ENCODE measurements at regions not wholly inside any gene's neighbourhood (a gene's known extent, or its start where the extent isn't known, plus 50 kb on each side); places are given as distances from the start of the nearest gene placed in this dataset.

DNA sequence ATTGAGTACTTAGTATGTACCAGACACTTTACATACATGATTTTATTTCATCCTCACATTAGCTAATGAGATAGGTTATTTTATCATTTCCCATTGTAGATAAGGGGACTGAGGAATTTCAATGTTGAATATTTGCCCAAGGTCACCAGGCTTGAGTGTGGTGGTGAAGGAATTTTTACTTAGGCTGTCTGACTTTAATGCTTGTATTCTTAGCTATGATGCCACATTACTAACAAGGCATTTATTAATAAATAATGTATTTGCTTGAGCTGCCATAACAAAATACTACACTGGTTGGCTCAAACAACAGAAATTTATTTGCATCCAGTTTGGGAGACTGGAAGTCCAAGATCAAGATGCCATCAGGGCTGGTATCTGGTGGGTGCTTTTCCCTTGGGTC lies 250.9 kb downstream of the GPD2 start:
- Histone ChIP-seq H4K20me1 (ENCODE audit: insufficient read depth) (no peaks in the 10 kb centered on the region), H3K4me2 (no peak overlapping the region), H3K79me2 (ENCODE audit: insufficient read depth, low read depth) (no peaks in the 10 kb centered on the region), H3K4me1 (ENCODE audit: low read depth, poor library complexity, severe bottlenecking) (no peaks in the 10 kb centered on the region), H3K4me3 (IDR thresholded peaks at IDR 0.05; ENCODE audit: insufficient read depth, low read depth, low read length) (no peak overlapping the region), H3K9ac (no peak overlapping the region), H3K27me3 (ENCODE audit: insufficient read depth, low read depth) (no peaks in the 10 kb centered on the region), H2AFZ (ENCODE audit: low read depth) (no peak overlapping the region), H3K27ac (no peak overlapping the region), H3K36me3 (ENCODE audit: insufficient read depth) (no peaks in the 10 kb centered on the region)
- TF ChIP-seq, protein P1, sequence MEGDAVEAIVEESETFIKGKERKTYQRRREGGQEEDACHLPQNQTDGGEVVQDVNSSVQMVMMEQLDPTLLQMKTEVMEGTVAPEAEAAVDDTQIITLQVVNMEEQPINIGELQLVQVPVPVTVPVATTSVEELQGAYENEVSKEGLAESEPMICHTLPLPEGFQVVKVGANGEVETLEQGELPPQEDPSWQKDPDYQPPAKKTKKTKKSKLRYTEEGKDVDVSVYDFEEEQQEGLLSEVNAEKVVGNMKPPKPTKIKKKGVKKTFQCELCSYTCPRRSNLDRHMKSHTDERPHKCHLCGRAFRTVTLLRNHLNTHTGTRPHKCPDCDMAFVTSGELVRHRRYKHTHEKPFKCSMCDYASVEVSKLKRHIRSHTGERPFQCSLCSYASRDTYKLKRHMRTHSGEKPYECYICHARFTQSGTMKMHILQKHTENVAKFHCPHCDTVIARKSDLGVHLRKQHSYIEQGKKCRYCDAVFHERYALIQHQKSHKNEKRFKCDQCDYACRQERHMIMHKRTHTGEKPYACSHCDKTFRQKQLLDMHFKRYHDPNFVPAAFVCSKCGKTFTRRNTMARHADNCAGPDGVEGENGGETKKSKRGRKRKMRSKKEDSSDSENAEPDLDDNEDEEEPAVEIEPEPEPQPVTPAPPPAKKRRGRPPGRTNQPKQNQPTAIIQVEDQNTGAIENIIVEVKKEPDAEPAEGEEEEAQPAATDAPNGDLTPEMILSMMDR (conservative IDR thresholded peaks at IDR 0.05; ENCODE audit: low read depth, low read length): no peak

DNA sequence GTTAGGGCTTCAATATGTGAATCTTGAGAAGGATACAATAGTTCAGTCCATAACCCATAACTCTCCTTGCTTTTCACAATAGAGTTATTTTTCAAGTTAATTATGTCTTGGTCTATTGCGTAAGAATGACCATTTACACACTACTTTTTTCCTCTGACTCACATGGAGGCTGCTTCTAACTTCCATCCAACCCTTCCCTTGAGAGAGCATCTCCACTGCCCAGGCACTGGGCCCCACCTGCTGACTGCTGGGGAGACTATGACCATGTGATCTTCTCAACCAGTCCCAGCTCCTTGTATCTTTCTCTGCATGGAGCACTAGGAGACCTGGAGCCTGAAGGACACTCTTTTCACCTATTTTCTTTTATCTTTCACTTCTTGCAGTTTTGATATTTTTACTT lies 251.5 kb downstream of the GPD2 start:
- no peak overlapping the region for H2AFZ ChIP-seq (ENCODE audit: low read depth)
- H3K27me3 ChIP-seq (ENCODE audit: insufficient read depth, low read depth): no peaks in the 10 kb centered on the region
- no peaks in the 10 kb centered on the region for H4K20me1 ChIP-seq (ENCODE audit: insufficient read depth)
- H3K4me1 ChIP-seq (ENCODE audit: low read depth, poor library complexity, severe bottlenecking): no peaks in the 10 kb centered on the region
- H3K36me3 ChIP-seq (ENCODE audit: insufficient read depth): no peaks in the 10 kb centered on the region
- no peak overlapping the region for H3K9ac ChIP-seq
- TF ChIP-seq, protein P1 (conservative IDR thresholded peaks at IDR 0.05; ENCODE audit: low read depth, low read length): no peak
- no peak overlapping the region for H3K4me2 ChIP-seq
- H3K4me3 ChIP-seq (IDR thresholded peaks at IDR 0.05; ENCODE audit: insufficient read depth, low read depth, low read length): no peak overlapping the region
- H3K27ac ChIP-seq: no peak overlapping the region
- no peaks in the 10 kb centered on the region for H3K79me2 ChIP-seq (ENCODE audit: insufficient read depth, low read depth)

DNA sequence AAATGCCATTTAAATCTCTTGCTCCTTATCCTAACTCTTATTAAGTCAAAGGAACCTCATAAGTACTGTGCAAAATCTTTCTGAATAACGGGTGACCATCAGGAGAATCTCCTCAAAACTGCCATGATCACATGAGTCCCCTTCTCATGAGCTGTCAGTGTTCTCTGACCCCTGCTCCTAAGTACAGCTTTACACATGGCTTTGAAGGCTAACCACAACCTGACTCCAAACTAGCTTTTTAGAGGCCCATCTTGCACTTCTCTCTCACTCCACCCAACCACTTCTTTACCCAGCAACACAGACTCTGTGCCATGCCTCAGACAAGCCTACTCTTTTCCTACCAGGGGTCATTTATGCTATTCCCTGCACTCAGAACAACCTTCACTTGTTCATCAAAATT lies 253.8 kb downstream of the GPD2 start:
- H3K79me2 ChIP-seq (ENCODE audit: insufficient read depth, low read depth): no peaks in the 10 kb centered on the region
- no peaks in the 10 kb centered on the region for H3K4me1 ChIP-seq (ENCODE audit: low read depth, poor library complexity, severe bottlenecking)
- no peaks in the 10 kb centered on the region for H3K36me3 ChIP-seq (ENCODE audit: insufficient read depth)
- no peaks in the 10 kb centered on the region for H3K27me3 ChIP-seq (ENCODE audit: insufficient read depth, low read depth)
- no peak overlapping the region for H3K27ac ChIP-seq
- H3K4me2 ChIP-seq: no peak overlapping the region
- H4K20me1 ChIP-seq (ENCODE audit: insufficient read depth): no peaks in the 10 kb centered on the region
- no peak overlapping the region for H3K9ac ChIP-seq
- TF ChIP-seq, protein P1 (conservative IDR thresholded peaks at IDR 0.05; ENCODE audit: low read depth, low read length): no peak
- no peak overlapping the region for H3K4me3 ChIP-seq (IDR thresholded peaks at IDR 0.05; ENCODE audit: insufficient read depth, low read depth, low read length)
- H2AFZ ChIP-seq (ENCODE audit: low read depth): no peak overlapping the region

DNA sequence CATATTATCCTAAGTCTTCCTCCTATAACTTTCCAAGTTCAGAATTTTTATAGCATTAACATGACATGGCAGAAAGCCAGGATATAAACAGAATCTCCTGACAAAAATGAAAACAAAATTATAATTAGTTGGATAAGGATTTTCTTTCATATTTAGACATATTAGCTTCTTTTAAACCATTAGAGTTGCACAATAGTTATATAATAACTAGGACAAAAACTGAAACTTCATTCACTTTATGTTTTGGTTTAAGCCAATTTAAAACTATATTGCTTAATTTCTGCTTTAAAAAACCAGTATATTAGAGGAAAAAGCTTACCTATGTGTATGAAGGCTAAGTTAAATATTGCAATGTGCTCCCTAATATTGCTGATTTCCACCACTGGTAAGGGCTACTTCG lies 254.8 kb downstream of the GPD2 start:
- H4K20me1 ChIP-seq (ENCODE audit: insufficient read depth): no peaks in the 10 kb centered on the region
- no peaks in the 10 kb centered on the region for H3K4me1 ChIP-seq (ENCODE audit: low read depth, poor library complexity, severe bottlenecking)
- no peak overlapping the region for H3K9ac ChIP-seq
- H3K4me3 ChIP-seq (IDR thresholded peaks at IDR 0.05; ENCODE audit: insufficient read depth, low read depth, low read length): no peak overlapping the region
- H3K27ac ChIP-seq: no peak overlapping the region
- H2AFZ ChIP-seq (ENCODE audit: low read depth): no peak overlapping the region
- H3K4me2 ChIP-seq: no peak overlapping the region
- no peaks in the 10 kb centered on the region for H3K27me3 ChIP-seq (ENCODE audit: insufficient read depth, low read depth)
- no peaks in the 10 kb centered on the region for H3K36me3 ChIP-seq (ENCODE audit: insufficient read depth)
- TF ChIP-seq, protein P1 (conservative IDR thresholded peaks at IDR 0.05; ENCODE audit: low read depth, low read length): no peak
- no peaks in the 10 kb centered on the region for H3K79me2 ChIP-seq (ENCODE audit: insufficient read depth, low read depth)

DNA sequence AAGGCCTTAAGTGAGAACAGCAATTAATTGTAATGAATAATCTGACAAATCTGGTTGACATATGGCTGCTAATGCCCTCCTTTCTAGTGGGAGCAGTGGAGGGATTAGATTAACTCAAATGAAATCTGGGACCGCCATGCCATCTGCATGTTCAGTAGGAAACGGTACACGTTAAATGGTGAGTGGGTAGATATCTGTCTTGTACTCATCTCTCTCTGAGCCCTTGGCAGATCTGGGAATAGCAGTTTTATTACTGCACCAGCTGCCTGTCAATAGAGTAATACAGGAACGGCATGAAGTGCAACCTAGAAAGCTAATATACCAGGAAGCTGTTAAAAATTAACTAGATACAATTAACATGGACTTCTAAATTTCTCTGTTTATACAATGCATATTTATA lies 258.8 kb downstream of the GPD2 start:
- TF ChIP-seq, protein P1 (conservative IDR thresholded peaks at IDR 0.05; ENCODE audit: low read depth, low read length): no peak
- Histone ChIP-seq H3K36me3 (ENCODE audit: insufficient read depth) (no peaks in the 10 kb centered on the region), H3K4me2 (no peak overlapping the region), H3K4me1 (ENCODE audit: low read depth, poor library complexity, severe bottlenecking) (no peaks in the 10 kb centered on the region), H3K27ac (no peak overlapping the region), H2AFZ (ENCODE audit: low read depth) (no peak overlapping the region), H3K27me3 (ENCODE audit: insufficient read depth, low read depth) (no peaks in the 10 kb centered on the region), H3K9ac (no peak overlapping the region), H3K4me3 (IDR thresholded peaks at IDR 0.05; ENCODE audit: insufficient read depth, low read depth, low read length) (no peak overlapping the region), H3K79me2 (ENCODE audit: insufficient read depth, low read depth) (no peaks in the 10 kb centered on the region), H4K20me1 (ENCODE audit: insufficient read depth) (no peaks in the 10 kb centered on the region)

Measured in KMS-11 (cell line).